HPDE6-E6E7 (cell line): ENCODE measurements at regions not wholly inside any gene's neighbourhood (a gene's known extent, or its start where the extent isn't known, plus 50 kb on each side); places are given as distances from the start of the nearest gene placed in this dataset.
"Not testable (repeated sequence)": the region's sequence is repeated elsewhere in the genome, so short reads cannot be mapped to it uniquely, and the experiment has no call there.

Source experiments
- DNase-seq: peaks from one replicate; pipeline ENCODE4 v3.0.0; 2011; ENCODE audit warnings: missing footprints; ENCODE audit errors: extremely low spot score

- DNase-seq: no peak
These were observed 92.2 kb upstream of the NT5E start for GRCh38 chr6:85357651-85358050.

GRCh38 chr6:85356743-85357142, 93.1 kb upstream of the NT5E start:
- not testable (repeated sequence) for DNase-seq

GRCh38 chr6:85355816-85356215, 94.1 kb upstream of the NT5E start:
- DNase-seq: no peak

GRCh38 chr6:85354761-85355618, 94.9 kb upstream of the NT5E start:
- DNase-seq: peak; percentile 60

GRCh38 chr6:85353012-85353411, 96.9 kb upstream of the NT5E start:
- no peak for DNase-seq

GRCh38 chr6:85348643-85349042, 101.2 kb upstream of the NT5E start:
- no peak for DNase-seq

- no peak for DNase-seq
These were observed 102.1 kb upstream of the NT5E start for GRCh38 chr6:85347812-85348211.

- no peak for DNase-seq
These were observed 103.7 kb upstream of the NT5E start for GRCh38 chr6:85346196-85346595.

GRCh38 chr6:85344996-85345395, 104.9 kb upstream of the NT5E start:
- peak; percentile 46 for DNase-seq

GRCh38 chr6:85343428-85343827, 106.5 kb upstream of the NT5E start:
- no peak for DNase-seq

GRCh38 chr6:85329196-85329595, 120.7 kb upstream of the NT5E start:
- no peak for DNase-seq

GRCh38 chr6:85325811-85326210, 124.1 kb upstream of the NT5E start:
- DNase-seq: not testable (repeated sequence)

GRCh38 chr6:85323435-85324040, 126.3 kb upstream of the NT5E start:
- DNase-seq: peak; percentile 43

GRCh38 chr6:85322446-85323105, 127.3 kb upstream of the NT5E start:
- no peak for DNase-seq

GRCh38 chr6:85321906-85322305, 128.0 kb upstream of the NT5E start:
- DNase-seq: no peak

- no peak for DNase-seq
These were observed 135.3 kb upstream of the NT5E start for GRCh38 chr6:85314586-85314985.

- DNase-seq: no peak
These were observed 149.3 kb upstream of the NT5E start for GRCh38 chr6:85300581-85300980.

- DNase-seq: no peak
These were observed 151.3 kb upstream of the NT5E start for GRCh38 chr6:85298553-85298952.

- DNase-seq: no peak
These were observed 158.6 kb upstream of the NT5E start for GRCh38 chr6:85291326-85291725.

- no peak for DNase-seq
These were observed 162.2 kb upstream of the NT5E start for GRCh38 chr6:85287654-85288053.

GRCh38 chr6:85287158-85287557, 162.7 kb upstream of the NT5E start:
- no peak for DNase-seq

GRCh38 chr6:85286507-85286906, 163.4 kb upstream of the NT5E start:
- not testable (repeated sequence) for DNase-seq

- no peak for DNase-seq
These were observed 163.9 kb upstream of the NT5E start for GRCh38 chr6:85285934-85286333.
